Endothelial cell of umbilical vein (primary cell): ENCODE measurements at regions not wholly inside any gene's neighbourhood (a gene's known extent, or its start where the extent isn't known, plus 50 kb on each side); places are given as distances from the start of the nearest gene placed in this dataset.

Source experiments
- BruUV-seq: library from RNA; stranded (reverse); fragments of 400-500 nt; replicated peaks from 2 replicates; lab custom pipeline; 2021; lab: Mats Ljungman, UMichigan
- CTCF ChIA-PET: fragments of 300-600, 350-600 bp; sonication (Branson Sonifier 250); formaldehyde crosslinking; loops from one replicate; lab custom pipeline; 2021; ENCODE audit warnings: antibody characterized with exemption, inconsistent platforms; lab: Charles Lee
- POLR2A ChIA-PET: fragments of 300-600, 350-600 bp; sonication (Branson Sonifier 250); formaldehyde crosslinking; loops from one replicate; lab custom pipeline; 2021; ENCODE audit warnings: antibody characterized with exemption, inconsistent platforms; lab: Charles Lee
- DNase-seq: peaks from one replicate; pipeline ENCODE4 v3.0.0-alpha.2; 2011; ENCODE audit warnings: low read depth, low spot score
- FAIRE-seq: peaks from 2 replicates; lab custom pipeline; 2011; peaks lifted over from hg19 to GRCh38; lab: Jason Lieb, UNC
- H2AFZ ChIP-seq: 2 replicates; pipeline ENCODE4 v1.6.0; 2012; ENCODE audit warnings: low read depth, low read length, control low read depth, inconsistent platforms
- H3K27ac ChIP-seq: 2 replicates; pipeline ENCODE4 v1.5.1; 2011; ENCODE audit warnings: low read depth, mild to moderate bottlenecking, control low read depth, low read length, moderate library complexity; ENCODE audit not compliant: insufficient read depth
- H3K27me3 ChIP-seq, 2 experiments: 2 replicates each; pipeline versions ENCODE4 v1.6.0 to v1.6.1; 2011; ENCODE audit warnings: low read length in 2 of 2, mixed read lengths in 1 of 2; ENCODE audit not compliant: control insufficient read depth in 2 of 2, insufficient read depth in 2 of 2
- H3K36me3 ChIP-seq, 2 experiments: 2 replicates in 1 of 2; 3 replicates in 1 of 2; pipeline ENCODE4 v1.5.1; 2011; ENCODE audit warnings: low read length in 2 of 2, mild to moderate bottlenecking in 1 of 2, moderate library complexity in 1 of 2; ENCODE audit not compliant: control insufficient read depth in 2 of 2, insufficient read depth in 2 of 2; ENCODE audit errors: extremely low read depth in 1 of 2
- H3K4me1 ChIP-seq: 3 replicates; pipeline ENCODE4 v1.5.1; 2011; ENCODE audit warnings: mild to moderate bottlenecking, low read length; ENCODE audit not compliant: control insufficient read depth, insufficient read depth; ENCODE audit errors: extremely low read depth
- H3K4me2 ChIP-seq: 2 replicates; pipeline ENCODE4 v1.6.1; 2011; ENCODE audit warnings: low read length, control low read depth, mixed read lengths; ENCODE audit not compliant: insufficient read depth
- H3K4me3 ChIP-seq, 3 experiments: fragments of 200-600 bp in 1 of 3; sonication (generic), shearing (Covaris generic) in 1 of 3; replicated peaks in 1 of 3; 2 replicates each; pipeline ENCODE4 v1.5.1; 2011 to 2016; ENCODE audit warnings: control low read depth in 3 of 3, low read length in 3 of 3, mild to moderate bottlenecking in 2 of 3, inconsistent platforms in 1 of 3, low read depth in 1 of 3, moderate library complexity in 1 of 3; ENCODE audit not compliant: insufficient read depth in 1 of 3
- H3K79me2 ChIP-seq: 2 replicates; pipeline ENCODE4 v1.6.0; 2012; ENCODE audit warnings: low read length, inconsistent platforms; ENCODE audit not compliant: control insufficient read depth, insufficient read depth
- H3K9ac ChIP-seq: replicated peaks from 2 replicates; pipeline ENCODE3; 2011; ENCODE audit warnings: low read length, control low read depth; ENCODE audit not compliant: insufficient read depth; ENCODE audit errors: extremely low read depth
- H3K9me1 ChIP-seq: replicated peaks from 3 replicates; pipeline ENCODE4 v1.6.0; 2011; ENCODE audit warnings: mild to moderate bottlenecking, low read length; ENCODE audit not compliant: control insufficient read depth, insufficient read depth; ENCODE audit errors: extremely low read depth
- H3K9me3 ChIP-seq: replicated peaks from 2 replicates; pipeline ENCODE4 v1.5.1; 2012; ENCODE audit warnings: low read length, inconsistent platforms; ENCODE audit not compliant: control insufficient read depth, insufficient read depth
- H4K20me1 ChIP-seq: replicated peaks from 2 replicates; pipeline ENCODE3; 2011; ENCODE audit warnings: mild to moderate bottlenecking, low read length; ENCODE audit not compliant: control insufficient read depth, insufficient read depth; ENCODE audit errors: extremely low read depth
- EZH2 ChIP-seq: IDR thresholded peaks from 2 replicates; pipeline ENCODE4 v1.6.1; 2012; ENCODE audit warnings: borderline replicate concordance, low read depth, mild to moderate bottlenecking, moderate library complexity, low read length, inconsistent platforms; ENCODE audit not compliant: severe bottlenecking
- FOS ChIP-seq: IDR thresholded peaks from 2 replicates; pipeline ENCODE4 v1.6.1; 2011; ENCODE audit warnings: mild to moderate bottlenecking, low read length, moderate library complexity, borderline replicate concordance; ENCODE audit not compliant: insufficient read depth
- GATA2 ChIP-seq: IDR thresholded peaks from 2 replicates; pipeline ENCODE4 v1.7.0; 2011; ENCODE audit warnings: low read depth, mild to moderate bottlenecking, moderate library complexity, mixed read lengths, low read length; ENCODE audit not compliant: insufficient read length, insufficient read depth
- JUN ChIP-seq: IDR thresholded peaks from 2 replicates; pipeline ENCODE4 v1.6.1; 2011; ENCODE audit warnings: borderline replicate concordance, low read depth; ENCODE audit not compliant: insufficient read length, insufficient read depth
- MYC ChIP-seq: IDR thresholded peaks from one replicate; pipeline ENCODE4 v1.6.1; 2011; ENCODE audit warnings: mild to moderate bottlenecking, low read depth, low read length
- POLR2A ChIP-seq: IDR thresholded peaks from 2 replicates; pipeline ENCODE4 v1.6.1; 2012; ENCODE audit warnings: low read depth, mild to moderate bottlenecking, control low read depth, low read length
- dilution Hi-C: fragments of 300-500 bp; cut with MboI; formaldehyde crosslinking; loops from one replicate; pipeline ENCODE4 v1.15.0; 2019; ENCODE audit warnings: low sequenced_read_pairs; ENCODE audit not compliant: extremely low pct_ligation_motif_present
- intact Hi-C: fragments of 100-400 bp; cut with micrococcal nuclease; formaldehyde crosslinking; loops from one replicate; pipeline ENCODE4 v1.10.0; 2022
- TF ChIP-seq, protein P1 (sequence below), 2 donors: IDR thresholded peaks; 1 replicate in 1 of 2; 2 replicates in 1 of 2; pipeline ENCODE4 v1.5.1; 2011; ENCODE audit warnings: low read length in 2 of 2, mild to moderate bottlenecking in 2 of 2, moderate library complexity in 2 of 2, control low read depth in 1 of 2, inconsistent platforms in 1 of 2, low read depth in 1 of 2; ENCODE audit not compliant: insufficient read depth in 1 of 2; ENCODE audit errors: extremely low read depth in 1 of 2
- TF ChIP-seq, protein P2 (sequence below): IDR thresholded peaks from 2 replicates; pipeline ENCODE4 v1.6.1; 2011; ENCODE audit not compliant: insufficient read depth, insufficient read length

DNA sequence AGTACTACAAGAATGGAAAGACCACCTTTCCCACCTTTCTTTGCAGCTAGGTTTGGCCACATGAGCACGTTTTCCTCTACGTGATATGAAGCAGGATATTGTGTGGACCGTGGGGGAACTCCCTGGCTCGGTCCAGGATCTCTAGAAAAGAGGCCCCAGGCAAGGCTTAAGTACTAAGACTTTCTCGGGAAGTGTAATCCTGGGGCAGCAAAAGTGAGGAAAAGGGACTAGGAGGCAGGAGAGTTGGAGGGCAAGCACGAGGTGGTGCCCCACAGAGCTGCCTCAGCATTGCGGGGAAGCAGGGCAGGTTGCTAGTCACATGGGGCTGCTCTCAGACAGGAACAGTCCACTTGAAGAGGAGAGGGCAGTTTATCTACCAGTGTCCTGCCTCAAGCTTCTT, 235.1 kb downstream of the GADD45G start:
- Histone ChIP-seq H3K4me3 (no peak overlapping the region), H3K27me3 (no peaks in the 10 kb centered on the region), H3K27ac (no peak overlapping the region), H3K4me2 (no peak overlapping the region), H3K9me1 (no peaks in the 10 kb centered on the region), H3K36me3 (no peaks in the 10 kb centered on the region), H2AFZ (no peak overlapping the region), H3K9me3 (no peaks in the 10 kb centered on the region), H4K20me1 (no peaks in the 10 kb centered on the region), H3K79me2 (no peaks in the 10 kb centered on the region), H3K9ac (no peak overlapping the region), H3K4me1 (no peaks in the 10 kb centered on the region)
- ChIA-PET POLR2A (no interaction called here), CTCF (interaction anchor here (0.9 to 1.2 kb wide), 3 partner anchors 10 to 237 kb away, joined by 3 read pairs; no protein-coding TSS in a partner anchor)
- BruUV-seq = no TSS peak
- TF ChIP-seq, protein P1, sequence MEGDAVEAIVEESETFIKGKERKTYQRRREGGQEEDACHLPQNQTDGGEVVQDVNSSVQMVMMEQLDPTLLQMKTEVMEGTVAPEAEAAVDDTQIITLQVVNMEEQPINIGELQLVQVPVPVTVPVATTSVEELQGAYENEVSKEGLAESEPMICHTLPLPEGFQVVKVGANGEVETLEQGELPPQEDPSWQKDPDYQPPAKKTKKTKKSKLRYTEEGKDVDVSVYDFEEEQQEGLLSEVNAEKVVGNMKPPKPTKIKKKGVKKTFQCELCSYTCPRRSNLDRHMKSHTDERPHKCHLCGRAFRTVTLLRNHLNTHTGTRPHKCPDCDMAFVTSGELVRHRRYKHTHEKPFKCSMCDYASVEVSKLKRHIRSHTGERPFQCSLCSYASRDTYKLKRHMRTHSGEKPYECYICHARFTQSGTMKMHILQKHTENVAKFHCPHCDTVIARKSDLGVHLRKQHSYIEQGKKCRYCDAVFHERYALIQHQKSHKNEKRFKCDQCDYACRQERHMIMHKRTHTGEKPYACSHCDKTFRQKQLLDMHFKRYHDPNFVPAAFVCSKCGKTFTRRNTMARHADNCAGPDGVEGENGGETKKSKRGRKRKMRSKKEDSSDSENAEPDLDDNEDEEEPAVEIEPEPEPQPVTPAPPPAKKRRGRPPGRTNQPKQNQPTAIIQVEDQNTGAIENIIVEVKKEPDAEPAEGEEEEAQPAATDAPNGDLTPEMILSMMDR (IDR thresholded peaks at IDR 0.05; ENCODE audit: extremely low read depth in 1 of 2, insufficient read depth in 1 of 2, low read depth in 1 of 2, low read length in 2 of 2) = no peak
- no peak for TF ChIP-seq EZH2
- no peak for TF ChIP-seq MYC
- TF ChIP-seq, protein P2, sequence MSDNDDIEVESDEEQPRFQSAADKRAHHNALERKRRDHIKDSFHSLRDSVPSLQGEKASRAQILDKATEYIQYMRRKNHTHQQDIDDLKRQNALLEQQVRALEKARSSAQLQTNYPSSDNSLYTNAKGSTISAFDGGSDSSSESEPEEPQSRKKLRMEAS = no peak
- no peak for TF ChIP-seq FOS
- no peak for TF ChIP-seq POLR2A
- no peak for TF ChIP-seq GATA2
- no peak for TF ChIP-seq JUN
- dilution Hi-C loops = no loop called here
- intact Hi-C loops = no loop called here
- DNase-seq (no peak), FAIRE-seq (no peak)
